GM21717 (cell line): ENCODE measurements at regions not wholly inside any gene's neighbourhood (a gene's known extent, or its start where the extent isn't known, plus 50 kb on each side); places are given as distances from the start of the nearest gene placed in this dataset.

Experiments
- ATAC-seq: cut with Tn5 transposase; IDR thresholded peaks from one replicate; pipeline ENCODE4 v1.9.1; 2021; ENCODE audit warnings: mild to moderate bottlenecking, moderate library complexity; ENCODE audit not compliant: unreplicated experiment

- ATAC-seq, result no peak
These were observed 237.0 kb upstream of the UBE2E3 start for GRCh38 chr2:180743401-180743800.

GRCh38 chr2:180742801-180743200 is 237.6 kb upstream of the UBE2E3 start:
- no peak for ATAC-seq

DNA sequence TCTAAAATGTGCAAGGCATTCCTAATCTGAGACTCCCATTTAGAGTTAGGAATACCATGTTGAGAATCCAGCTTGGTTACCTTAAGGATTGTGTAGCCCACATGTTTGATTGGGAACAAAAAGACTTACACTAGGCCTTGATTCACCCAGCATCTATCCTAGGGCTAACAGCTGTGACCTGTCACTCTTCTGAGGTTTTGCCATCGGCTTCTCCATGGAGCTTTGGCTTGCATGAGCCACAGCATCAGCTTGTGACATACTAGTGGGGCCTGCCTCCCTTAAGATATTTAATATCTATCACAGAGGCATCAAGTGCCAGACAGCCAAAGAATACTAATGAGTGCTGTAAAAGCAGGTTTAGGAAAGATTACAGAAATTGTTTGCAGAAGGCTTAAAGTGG is 241.3 kb upstream of the UBE2E3 start:
- no peak for ATAC-seq

- no peak for ATAC-seq
These were observed 244.6 kb upstream of the UBE2E3 start for GRCh38 chr2:180735799-180736198.

- ATAC-seq, result no peak
These were observed 246.0 kb upstream of the UBE2E3 start for GRCh38 chr2:180734382-180734781.

GRCh38 chr2:180733330-180733729 is 247.1 kb upstream of the UBE2E3 start:
- no peak for ATAC-seq

- ATAC-seq, result no peak
These were observed 248.1 kb upstream of the UBE2E3 start for GRCh38 chr2:180732337-180732736.

- ATAC-seq, result no peak
These were observed 249.4 kb upstream of the UBE2E3 start for GRCh38 chr2:180730976-180731375.

DNA sequence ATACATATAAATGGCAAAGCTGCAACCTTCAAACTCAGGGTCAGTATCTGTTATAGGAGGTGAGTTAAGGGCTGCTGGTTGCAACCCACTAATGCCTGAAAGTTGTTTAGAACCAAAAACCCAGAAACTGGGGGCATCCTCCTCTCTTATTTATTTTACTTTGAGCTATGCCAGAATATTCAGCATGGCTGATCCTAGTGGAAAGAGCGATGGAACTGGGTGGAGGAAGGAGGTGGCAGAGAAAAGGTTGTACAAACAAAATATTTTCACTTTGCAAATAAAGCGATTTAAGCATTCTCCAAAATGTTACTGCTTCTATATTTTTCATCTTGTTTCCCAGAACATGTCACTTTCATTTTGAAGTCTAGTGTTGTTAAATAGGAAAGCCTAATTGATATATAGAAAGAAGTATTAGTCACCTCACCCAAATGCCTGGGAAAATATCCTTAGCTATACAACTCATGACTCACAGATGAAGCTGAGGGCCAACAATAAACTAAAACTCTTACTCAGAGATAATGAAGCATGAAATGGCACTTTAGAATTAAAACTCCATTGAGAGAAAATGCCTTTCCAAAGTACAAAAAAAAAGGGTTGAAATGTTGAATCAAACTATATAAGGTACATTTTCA is 251.4 kb upstream of the UBE2E3 start:
- ATAC-seq, result no peak

DNA sequence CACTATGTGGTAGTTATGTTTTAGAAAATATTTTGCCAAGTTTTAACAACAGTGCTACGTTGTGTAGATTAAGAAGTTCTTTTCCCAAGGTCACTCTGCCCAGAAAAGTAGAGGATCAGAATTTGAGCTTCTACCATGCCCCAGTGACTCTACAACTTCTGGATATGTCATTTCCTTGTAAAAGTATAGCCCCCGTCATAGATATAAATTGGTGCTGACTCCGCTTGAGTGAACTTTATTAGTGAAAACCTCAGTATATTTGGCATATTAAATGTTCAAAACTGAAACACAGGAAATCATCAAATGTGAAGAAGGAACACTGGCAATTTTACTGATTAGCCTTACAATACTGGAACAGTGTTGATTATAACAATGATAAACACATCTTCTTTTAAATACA is 256.7 kb upstream of the UBE2E3 start:
- no peak for ATAC-seq

DNA sequence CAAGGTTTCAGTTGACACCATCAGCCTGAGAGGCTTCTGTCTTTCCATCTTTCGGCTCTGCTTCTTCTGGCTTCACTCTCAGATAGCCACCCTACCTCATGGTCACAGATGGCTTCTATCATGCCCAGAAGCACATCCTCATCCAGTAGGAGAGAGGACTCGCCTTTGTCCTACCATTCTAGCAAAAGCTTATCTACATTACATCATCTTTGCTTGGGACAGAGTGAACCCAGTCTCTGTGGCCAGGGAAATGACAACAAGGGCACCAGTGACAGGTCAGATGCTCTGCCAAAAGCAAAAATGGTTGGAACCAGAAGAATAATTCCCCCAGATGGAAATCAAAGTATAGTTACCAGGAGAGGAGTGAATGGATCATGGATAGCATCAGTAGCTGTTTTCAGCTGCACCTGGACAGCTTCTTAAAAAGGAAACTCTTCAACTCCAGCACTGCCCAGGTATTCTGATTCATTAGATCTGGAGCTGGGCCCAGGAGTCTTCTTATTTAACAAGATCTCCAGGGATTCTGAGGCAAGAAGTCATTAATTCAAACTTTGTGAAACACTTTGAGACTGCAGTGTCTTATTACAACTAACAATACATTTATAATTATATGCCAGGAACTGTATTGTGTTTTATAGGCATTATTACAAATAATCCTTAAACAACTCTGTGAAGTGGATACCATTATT is 257.7 kb upstream of the UBE2E3 start:
- ATAC-seq, result no peak

DNA sequence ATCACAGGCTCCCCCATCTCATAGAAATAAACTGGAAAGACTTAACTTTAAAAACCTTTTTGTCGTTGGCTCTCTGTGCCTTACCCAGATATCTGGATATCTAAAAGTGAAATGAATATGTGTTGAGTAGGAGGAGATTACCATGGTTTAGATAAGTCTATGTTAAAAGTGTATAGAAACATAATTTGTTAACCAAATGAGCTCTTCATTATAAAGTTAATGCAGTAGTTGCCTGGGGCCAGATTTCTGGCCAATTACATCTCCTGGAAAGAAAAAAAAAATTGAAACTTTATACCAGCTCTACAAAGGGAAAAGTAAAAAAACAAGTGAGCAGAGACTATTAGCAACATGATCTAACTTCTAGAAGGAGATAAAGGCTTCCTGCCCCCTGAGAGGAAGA is 259.6 kb upstream of the UBE2E3 start:
- ATAC-seq, result no peak

- no peak for ATAC-seq
These were observed 262.8 kb upstream of the UBE2E3 start for GRCh38 chr2:180717588-180717987.

DNA sequence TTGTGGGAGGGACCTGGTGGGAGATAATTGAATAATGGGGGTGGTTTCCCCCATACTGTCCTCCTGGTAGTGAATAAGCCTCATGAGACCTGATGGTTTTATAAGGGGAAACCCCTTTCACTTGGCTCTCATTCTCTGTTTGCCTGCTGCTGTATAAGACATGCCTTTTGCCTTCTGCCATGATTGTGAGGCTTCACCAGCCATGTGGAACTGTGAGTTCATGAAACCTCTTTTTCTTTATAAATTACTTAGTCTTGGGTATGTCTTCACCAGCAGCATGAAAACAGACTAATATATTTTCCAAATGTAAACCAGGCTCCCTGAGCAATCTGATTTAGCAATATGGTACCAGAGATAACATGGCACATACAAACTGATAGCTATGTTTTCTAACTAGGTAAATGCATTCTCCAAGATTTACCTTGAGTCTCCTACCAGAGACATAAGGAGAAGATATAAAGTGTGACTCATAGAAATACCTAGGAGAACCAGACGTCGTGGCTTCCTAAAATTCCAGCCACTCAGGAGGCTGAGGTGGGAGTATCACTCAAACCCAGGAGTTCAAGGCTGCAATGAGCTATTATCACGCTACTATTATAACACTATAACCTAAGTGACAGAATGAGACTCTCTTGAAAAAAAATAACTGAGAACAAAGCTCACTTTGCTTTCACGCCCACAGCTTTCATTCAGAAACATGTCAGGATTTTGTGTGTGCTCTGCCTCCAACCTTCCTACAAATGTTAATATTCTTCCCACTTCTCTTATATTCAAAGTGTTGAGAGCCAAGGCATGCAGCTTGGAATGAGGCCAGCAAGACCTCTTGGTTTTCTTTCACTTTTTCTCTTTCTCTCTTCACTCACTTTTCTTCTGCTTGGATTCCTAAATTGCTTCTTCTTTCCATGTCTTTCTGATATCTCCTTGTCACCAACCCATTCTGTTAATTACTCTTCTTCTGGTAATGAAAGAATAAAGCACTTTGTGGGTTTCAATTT is 263.9 kb upstream of the UBE2E3 start:
- ATAC-seq, result no peak

- ATAC-seq, result no peak
These were observed 265.4 kb upstream of the UBE2E3 start for GRCh38 chr2:180715044-180715443.

GRCh38 chr2:180709392-180710145 is 270.8 kb upstream of the UBE2E3 start:
- ATAC-seq, result no peak

DNA sequence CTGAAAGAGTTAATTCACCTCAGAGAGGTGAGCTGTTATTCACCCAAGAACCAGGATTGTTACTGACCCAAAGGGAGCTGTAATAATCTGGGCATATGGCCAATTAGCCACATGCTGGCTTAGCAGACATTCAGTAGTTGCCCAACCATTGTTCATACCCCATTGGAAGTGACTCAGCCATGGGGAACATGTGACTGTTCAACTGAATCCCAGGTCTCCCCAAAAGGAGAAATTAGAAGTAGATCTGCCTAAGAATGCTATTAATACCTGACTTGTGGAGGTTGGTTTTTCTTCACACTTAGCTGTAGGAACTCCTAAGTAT is 272.6 kb upstream of the UBE2E3 start:
- ATAC-seq, result no peak

DNA sequence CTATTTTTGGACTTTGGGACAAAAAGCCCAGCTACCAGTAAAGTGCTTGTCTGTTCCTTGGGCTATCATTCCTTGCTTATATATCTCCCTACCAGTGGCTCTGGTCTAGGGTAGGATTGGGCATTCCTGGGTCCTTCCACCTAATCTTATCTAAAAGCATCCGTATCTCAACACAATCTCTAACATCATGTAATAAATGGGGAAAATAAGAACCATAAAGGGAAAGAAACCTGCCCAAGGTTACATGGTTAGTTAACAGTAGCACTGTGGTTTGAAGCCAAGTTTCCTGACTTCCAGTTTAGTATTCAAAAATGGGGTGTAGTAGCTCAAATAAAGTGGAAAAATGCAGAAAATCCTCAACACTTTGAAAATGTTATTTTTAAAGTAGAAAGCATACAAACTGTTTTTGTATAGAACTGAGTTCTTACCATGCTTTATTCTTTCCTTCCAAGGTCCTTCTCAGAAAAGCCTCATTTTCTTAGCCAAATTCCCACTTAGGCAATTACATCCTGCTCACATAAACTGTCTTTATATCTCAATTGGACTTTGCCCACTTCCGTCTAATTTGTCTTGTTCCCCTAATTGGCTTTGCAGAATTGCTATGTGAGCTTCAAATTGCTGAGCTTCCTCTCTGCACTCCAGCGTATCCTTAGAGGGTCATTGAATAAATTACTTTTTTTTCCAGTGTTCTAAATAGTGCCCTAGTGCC is 273.1 kb upstream of the UBE2E3 start:
- ATAC-seq, result no peak

DNA sequence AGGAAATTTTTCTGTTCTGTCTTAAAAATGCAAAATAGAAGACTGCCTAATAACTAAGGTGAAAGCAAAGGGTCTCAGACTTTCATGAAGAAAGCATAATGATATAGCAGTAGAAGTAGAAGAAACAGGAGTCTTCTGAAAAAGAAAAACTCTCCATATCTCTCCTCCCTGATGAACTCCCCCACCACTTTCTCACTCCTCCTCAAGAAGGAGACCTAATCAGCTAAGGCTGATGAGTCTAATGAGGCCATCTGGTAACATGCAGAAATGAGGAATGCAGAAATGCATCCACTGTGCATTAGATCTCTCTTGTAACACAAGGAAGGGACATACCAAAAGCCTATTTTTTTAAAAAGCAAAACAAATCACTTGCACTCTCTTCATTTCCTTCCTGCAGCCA is 273.7 kb upstream of the UBE2E3 start:
- ATAC-seq, result no peak

DNA sequence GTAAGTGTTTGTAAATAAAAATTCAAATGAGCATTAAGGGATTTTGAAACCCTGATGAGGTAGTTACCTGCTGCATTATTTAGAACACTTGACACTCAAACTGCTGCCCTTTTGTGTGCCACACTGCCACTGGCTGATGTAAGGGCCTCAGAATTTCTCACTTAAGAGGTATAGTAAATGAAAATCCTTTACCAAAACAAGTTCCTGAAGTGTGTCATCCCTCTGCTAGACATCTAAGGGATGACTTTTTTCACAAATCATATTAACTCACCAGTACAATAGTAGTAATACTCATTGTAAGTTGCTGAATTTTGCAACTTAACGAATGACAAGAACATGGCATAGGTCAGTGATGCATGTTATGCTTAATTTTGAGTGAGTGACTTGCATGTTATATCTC is 274.9 kb upstream of the UBE2E3 start:
- no peak for ATAC-seq

GRCh38 chr2:180705122-180705521 is 275.3 kb upstream of the UBE2E3 start:
- no peak for ATAC-seq
